PC-9 (cell line): ENCODE measurements at regions not wholly inside any gene's neighbourhood (a gene's known extent, or its start where the extent isn't known, plus 50 kb on each side); places are given as distances from the start of the nearest gene placed in this dataset.

Source experiments
- CTCF ChIP-seq: fragments of 200-600 bp; sonication (generic); conservative IDR thresholded peaks from 2 replicates; pipeline ENCODE4 v1.6.1; 2017; ENCODE audit warnings: mixed run types, antibody characterized with exemption, mild to moderate bottlenecking, moderate library complexity
- EZH2 ChIP-seq: fragments of 200-600 bp; sonication (generic); IDR thresholded peaks from 2 replicates; pipeline ENCODE4 v1.8.0; 2017; ENCODE audit warnings: antibody characterized with exemption, low read depth

- TF ChIP-seq CTCF (no peak), EZH2 (no peak)
These were observed 86.0 kb downstream of the CASP12 start for GRCh38 chr11:104812103-104812788.
